ENCODE measurements at regions not wholly inside any gene's neighbourhood (a gene's known extent, or its start where the extent isn't known, plus 50 kb on each side); places are given as distances from the start of the nearest gene placed in this dataset.

- DNase-seq (ENCODE audit: low spot score): no peak
These were observed 225.7 kb upstream of the ADAMTS9 start for GRCh38 chr3:64913515-64913914.

- DNase-seq (ENCODE audit: low spot score): no peak
These were observed 223.3 kb upstream of the ADAMTS9 start for GRCh38 chr3:64911138-64911537.

- DNase-seq (ENCODE audit: low spot score): no peak
These were observed 222.1 kb upstream of the ADAMTS9 start for GRCh38 chr3:64909757-64910467.

GRCh38 chr3:64909011-64909410 lies 221.2 kb upstream of the ADAMTS9 start:
- DNase-seq (ENCODE audit: low spot score): no peak

- no peak for DNase-seq (ENCODE audit: low spot score)
These were observed 220.5 kb upstream of the ADAMTS9 start for GRCh38 chr3:64908251-64908685.

GRCh38 chr3:64905906-64906410 lies 218.2 kb upstream of the ADAMTS9 start:
- DNase-seq (ENCODE audit: low spot score): no peak

- DNase-seq (ENCODE audit: low spot score): no peak
These were observed 215.2 kb upstream of the ADAMTS9 start for GRCh38 chr3:64903006-64903405.

GRCh38 chr3:64901986-64902516 lies 214.3 kb upstream of the ADAMTS9 start:
- DNase-seq (ENCODE audit: low spot score): no peak

GRCh38 chr3:64901522-64901885 lies 213.7 kb upstream of the ADAMTS9 start:
- no peak for DNase-seq (ENCODE audit: low spot score)

GRCh38 chr3:64900617-64901521 lies 213.1 kb upstream of the ADAMTS9 start:
- DNase-seq (ENCODE audit: low spot score): no peak

- DNase-seq (ENCODE audit: low spot score): no peak
These were observed 212.4 kb upstream of the ADAMTS9 start for GRCh38 chr3:64900156-64900555.

- DNase-seq (ENCODE audit: low spot score): no peak
These were observed 211.1 kb upstream of the ADAMTS9 start for GRCh38 chr3:64898941-64899340.

GRCh38 chr3:64895991-64896895 lies 208.4 kb upstream of the ADAMTS9 start:
- DNase-seq (ENCODE audit: low spot score): no peak

- DNase-seq (ENCODE audit: low spot score): no peak
These were observed 207.5 kb upstream of the ADAMTS9 start for GRCh38 chr3:64895106-64895990.

- no peak for DNase-seq (ENCODE audit: low spot score)
These were observed 206.2 kb upstream of the ADAMTS9 start for GRCh38 chr3:64894006-64894405.

- DNase-seq (ENCODE audit: low spot score): no peak
These were observed 205.0 kb upstream of the ADAMTS9 start for GRCh38 chr3:64892671-64893309.

GRCh38 chr3:64891021-64891420 lies 203.2 kb upstream of the ADAMTS9 start:
- no peak for DNase-seq (ENCODE audit: low spot score)

GRCh38 chr3:64890466-64890865 lies 202.7 kb upstream of the ADAMTS9 start:
- no peak for DNase-seq (ENCODE audit: low spot score)

GRCh38 chr3:64890006-64890405 lies 202.2 kb upstream of the ADAMTS9 start:
- DNase-seq (ENCODE audit: low spot score): no peak

- DNase-seq (ENCODE audit: low spot score): no peak
These were observed 201.1 kb upstream of the ADAMTS9 start for GRCh38 chr3:64888840-64889392.
